ENCODE measurements at regions not wholly inside any gene's neighbourhood (a gene's known extent, or its start where the extent isn't known, plus 50 kb on each side); places are given as distances from the start of the nearest gene placed in this dataset.

GRCh38 chr1:118698911-118699310 is 289.2 kb downstream of the TBX15 start:
- Mint-ChIP-seq H3K9me3 (peaks cover 23% of the 10 kb centered on the region), H3K27ac (no peak overlapping the region), H3K36me3 (ENCODE audit: low read depth) (no peaks in the 10 kb centered on the region), H3K4me3 (no peak overlapping the region), H3K4me1 (ENCODE audit: low read depth) (no peaks in the 10 kb centered on the region), H3K27me3 (ENCODE audit: low read depth) (no peaks in the 10 kb centered on the region)
- CTCF ChIA-PET, result no interaction called here
- intact Hi-C loops (cut with micrococcal nuclease), result no loop called here
- DNase-seq, result no peak

- Mint-ChIP-seq H3K4me3 (no peak overlapping the region), H3K27ac (no peak overlapping the region), H3K4me1 (ENCODE audit: low read depth) (no peaks in the 10 kb centered on the region), H3K27me3 (ENCODE audit: low read depth) (no peaks in the 10 kb centered on the region), H3K36me3 (ENCODE audit: low read depth) (no peaks in the 10 kb centered on the region), H3K9me3 (peaks cover 4% of the 10 kb centered on the region)
- no peak for DNase-seq
- CTCF ChIA-PET, result interaction anchor here (0.6 kb wide), 1 partner anchor 89 kb away, joined by 3 read pairs; no protein-coding TSS in a partner anchor
- intact Hi-C loops (cut with micrococcal nuclease), result no loop called here
These were observed 296.0 kb downstream of the TBX15 start for GRCh38 chr1:118692143-118692542.

GRCh38 chr1:118688891-118689290 is 299.3 kb downstream of the TBX15 start:
- CTCF ChIA-PET, result no interaction called here
- Mint-ChIP-seq H3K4me3 (no peak overlapping the region), H3K4me1 (ENCODE audit: low read depth) (no peaks in the 10 kb centered on the region), H3K27ac (no peak overlapping the region), H3K9me3 (peaks cover 3% of the 10 kb centered on the region), H3K27me3 (ENCODE audit: low read depth) (no peaks in the 10 kb centered on the region), H3K36me3 (ENCODE audit: low read depth) (no peaks in the 10 kb centered on the region)
- no peak for DNase-seq
- intact Hi-C loops (cut with micrococcal nuclease), result no loop called here

GRCh38 chr1:118661769-118662320 is 326.3 kb downstream of the TBX15 start:
- H3K27ac Mint-ChIP-seq, result no peak overlapping the region
- no peak for DNase-seq
- H3K4me3 Mint-ChIP-seq, result no peak overlapping the region
- no peaks in the 10 kb centered on the region for H3K36me3 Mint-ChIP-seq (ENCODE audit: low read depth)
- CTCF ChIA-PET, result no interaction called here
- H3K9me3 Mint-ChIP-seq, result peaks cover 9% of the 10 kb centered on the region
- intact Hi-C loops (cut with micrococcal nuclease), result no loop called here
- no peaks in the 10 kb centered on the region for H3K4me1 Mint-ChIP-seq (ENCODE audit: low read depth)
- H3K27me3 Mint-ChIP-seq (ENCODE audit: low read depth), result no peaks in the 10 kb centered on the region

- intact Hi-C loops (cut with micrococcal nuclease), result no loop called here
- Mint-ChIP-seq H3K4me1 (ENCODE audit: low read depth) (no peaks in the 10 kb centered on the region), H3K27ac (no peak overlapping the region), H3K4me3 (no peak overlapping the region), H3K9me3 (peaks cover 8% of the 10 kb centered on the region), H3K36me3 (ENCODE audit: low read depth) (no peaks in the 10 kb centered on the region), H3K27me3 (ENCODE audit: low read depth) (no peaks in the 10 kb centered on the region)
- no peak for DNase-seq
- CTCF ChIA-PET, result no interaction called here
These were observed 327.4 kb downstream of the TBX15 start for GRCh38 chr1:118660769-118661168.

- no peak for DNase-seq
- intact Hi-C loops (cut with micrococcal nuclease), result no loop called here
- Mint-ChIP-seq H3K27ac (no peak overlapping the region), H3K27me3 (ENCODE audit: low read depth) (no peaks in the 10 kb centered on the region), H3K4me3 (no peak overlapping the region), H3K36me3 (ENCODE audit: low read depth) (no peaks in the 10 kb centered on the region), H3K4me1 (ENCODE audit: low read depth) (no peaks in the 10 kb centered on the region), H3K9me3 (peaks cover 9% of the 10 kb centered on the region)
- CTCF ChIA-PET, result interaction anchor here (1.1 kb wide), 1 partner anchor 23 kb away, joined by 3 read pairs; no protein-coding TSS in a partner anchor
These were observed 328.5 kb downstream of the TBX15 start for GRCh38 chr1:118659646-118660045.

GRCh38 chr1:118650107-118650807 is 337.9 kb downstream of the TBX15 start:
- DNase-seq, result no peak
- Mint-ChIP-seq H3K4me1 (ENCODE audit: low read depth) (no peaks in the 10 kb centered on the region), H3K27me3 (ENCODE audit: low read depth) (no peaks in the 10 kb centered on the region), H3K36me3 (ENCODE audit: low read depth) (no peaks in the 10 kb centered on the region), H3K9me3 (peaks cover 11% of the 10 kb centered on the region), H3K27ac (no peak overlapping the region), H3K4me3 (no peak overlapping the region)
- intact Hi-C loops (cut with micrococcal nuclease), result no loop called here
- CTCF ChIA-PET, result no interaction called here

GRCh38 chr1:118649369-118650106 is 338.6 kb downstream of the TBX15 start:
- Mint-ChIP-seq H3K9me3 (peaks cover 8% of the 10 kb centered on the region), H3K27ac (no peak overlapping the region), H3K36me3 (ENCODE audit: low read depth) (no peaks in the 10 kb centered on the region), H3K4me3 (no peak overlapping the region), H3K27me3 (ENCODE audit: low read depth) (no peaks in the 10 kb centered on the region), H3K4me1 (ENCODE audit: low read depth) (no peaks in the 10 kb centered on the region)
- CTCF ChIA-PET, result no interaction called here
- intact Hi-C loops (cut with micrococcal nuclease), result no loop called here
- no peak for DNase-seq

- Mint-ChIP-seq H3K27me3 (ENCODE audit: low read depth) (no peaks in the 10 kb centered on the region), H3K4me1 (ENCODE audit: low read depth) (no peaks in the 10 kb centered on the region), H3K27ac (no peak overlapping the region), H3K4me3 (no peak overlapping the region), H3K36me3 (ENCODE audit: low read depth) (no peaks in the 10 kb centered on the region), H3K9me3 (peaks cover 12% of the 10 kb centered on the region)
- intact Hi-C loops (cut with micrococcal nuclease), result no loop called here
- no peak for DNase-seq
- CTCF ChIA-PET, result interaction anchor here (0.8 kb wide), 1 partner anchor 23 kb away, joined by 3 read pairs; no protein-coding TSS in a partner anchor
These were observed 352.1 kb downstream of the TBX15 start for GRCh38 chr1:118636004-118636403.

GRCh38 chr1:118627435-118627834 is 360.7 kb downstream of the TBX15 start:
- Mint-ChIP-seq H3K4me1 (ENCODE audit: low read depth) (no peaks in the 10 kb centered on the region), H3K36me3 (ENCODE audit: low read depth) (no peaks in the 10 kb centered on the region), H3K9me3 (peaks cover 4% of the 10 kb centered on the region), H3K27me3 (ENCODE audit: low read depth) (no peaks in the 10 kb centered on the region), H3K27ac (no peak overlapping the region), H3K4me3 (no peak overlapping the region)
- no peak for DNase-seq
- intact Hi-C loops (cut with micrococcal nuclease), result no loop called here
- CTCF ChIA-PET, result no interaction called here

GRCh38 chr1:118621839-118622238 is 366.3 kb downstream of the TBX15 start:
- intact Hi-C loops (cut with micrococcal nuclease), result no loop called here
- CTCF ChIA-PET, result no interaction called here
- H3K27me3 Mint-ChIP-seq (ENCODE audit: low read depth), result no peaks in the 10 kb centered on the region
- H3K36me3 Mint-ChIP-seq (ENCODE audit: low read depth), result no peaks in the 10 kb centered on the region
- H3K4me1 Mint-ChIP-seq (ENCODE audit: low read depth), result no peaks in the 10 kb centered on the region
- DNase-seq, result no peak
- H3K27ac Mint-ChIP-seq, result no peak overlapping the region
- no peaks in the 10 kb centered on the region for H3K9me3 Mint-ChIP-seq
- no peak overlapping the region for H3K4me3 Mint-ChIP-seq

GRCh38 chr1:118618618-118619340 is 369.4 kb downstream of the TBX15 start:
- Mint-ChIP-seq H3K4me3 (no peak overlapping the region), H3K27ac (no peak overlapping the region), H3K27me3 (ENCODE audit: low read depth) (no peaks in the 10 kb centered on the region), H3K9me3 (peaks cover 6% of the 10 kb centered on the region), H3K36me3 (ENCODE audit: low read depth) (no peaks in the 10 kb centered on the region), H3K4me1 (ENCODE audit: low read depth) (no peaks in the 10 kb centered on the region)
- no peak for DNase-seq
- intact Hi-C loops (cut with micrococcal nuclease), result no loop called here
- CTCF ChIA-PET, result no interaction called here

All from activated naive CD4-positive, alpha-beta T cell treated with anti-CD3 and anti-CD28 coated beads for 36 hours (primary cell).